ENCODE measurements at regions not wholly inside any gene's neighbourhood (a gene's known extent, or its start where the extent isn't known, plus 50 kb on each side); places are given as distances from the start of the nearest gene placed in this dataset.
"Not testable (repeated sequence)": the region's sequence is repeated elsewhere in the genome, so short reads cannot be mapped to it uniquely, and the experiment has no call there.

DNA sequence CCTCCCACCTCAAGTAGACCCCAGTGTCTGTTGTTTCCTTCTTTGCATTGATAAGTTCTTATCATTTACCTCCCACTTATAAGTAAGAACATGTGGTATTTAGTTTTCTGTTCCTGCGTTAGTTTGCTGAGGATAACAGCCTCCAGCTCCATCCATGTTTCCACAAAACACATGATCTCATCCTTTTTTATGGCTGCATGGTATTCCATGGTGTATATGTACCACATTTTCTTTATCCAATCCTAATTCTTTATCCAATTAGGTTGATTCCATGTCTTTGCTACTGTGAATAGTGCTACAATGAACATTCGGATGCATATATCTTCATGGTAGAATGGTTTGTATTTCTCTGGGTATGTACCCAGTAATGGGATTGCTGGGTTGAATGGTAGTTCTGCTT, 102.5 kb upstream of the UGP2 start:
- TF ChIP-seq EZH2 (IDR thresholded peaks at IDR 0.05; ENCODE audit: low read length, missing control alignments) = not testable (repeated sequence)
- TF ChIP-seq, protein P1, sequence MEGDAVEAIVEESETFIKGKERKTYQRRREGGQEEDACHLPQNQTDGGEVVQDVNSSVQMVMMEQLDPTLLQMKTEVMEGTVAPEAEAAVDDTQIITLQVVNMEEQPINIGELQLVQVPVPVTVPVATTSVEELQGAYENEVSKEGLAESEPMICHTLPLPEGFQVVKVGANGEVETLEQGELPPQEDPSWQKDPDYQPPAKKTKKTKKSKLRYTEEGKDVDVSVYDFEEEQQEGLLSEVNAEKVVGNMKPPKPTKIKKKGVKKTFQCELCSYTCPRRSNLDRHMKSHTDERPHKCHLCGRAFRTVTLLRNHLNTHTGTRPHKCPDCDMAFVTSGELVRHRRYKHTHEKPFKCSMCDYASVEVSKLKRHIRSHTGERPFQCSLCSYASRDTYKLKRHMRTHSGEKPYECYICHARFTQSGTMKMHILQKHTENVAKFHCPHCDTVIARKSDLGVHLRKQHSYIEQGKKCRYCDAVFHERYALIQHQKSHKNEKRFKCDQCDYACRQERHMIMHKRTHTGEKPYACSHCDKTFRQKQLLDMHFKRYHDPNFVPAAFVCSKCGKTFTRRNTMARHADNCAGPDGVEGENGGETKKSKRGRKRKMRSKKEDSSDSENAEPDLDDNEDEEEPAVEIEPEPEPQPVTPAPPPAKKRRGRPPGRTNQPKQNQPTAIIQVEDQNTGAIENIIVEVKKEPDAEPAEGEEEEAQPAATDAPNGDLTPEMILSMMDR (conservative IDR thresholded peaks at IDR 0.05 in 1 of 2, IDR thresholded peaks at IDR 0.05 in 1 of 2; ENCODE audit: low read depth in 1 of 2, low read length in 2 of 2) = not testable (repeated sequence)

Data from fibroblast of lung (primary cell).